ENCODE measurements at regions not wholly inside any gene's neighbourhood (a gene's known extent, or its start where the extent isn't known, plus 50 kb on each side); places are given as distances from the start of the nearest gene placed in this dataset.

DNA sequence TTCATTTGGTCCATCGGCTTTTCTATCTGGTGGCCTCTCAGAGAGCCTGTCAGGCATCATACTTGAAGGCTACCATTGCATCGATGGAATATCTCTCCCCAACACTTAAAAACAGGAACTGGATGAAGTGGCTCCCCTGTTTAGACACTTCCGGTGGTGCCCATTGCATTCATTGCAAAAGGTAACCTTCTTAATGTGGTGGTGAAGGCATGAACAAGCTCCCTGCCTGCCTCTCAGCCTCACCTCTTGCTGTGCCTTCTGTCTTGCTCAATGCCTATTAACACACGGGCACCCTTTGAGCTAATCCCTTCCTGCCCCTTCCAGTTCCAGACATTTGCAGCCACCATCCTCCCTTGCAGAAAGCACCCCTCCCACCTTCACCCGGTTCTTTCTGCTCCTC is 233.1 kb upstream of the MSX2 start:
- TF ChIP-seq POLR2A (IDR thresholded peaks at IDR 0.05; ENCODE audit: low read depth, low read length) = no peak
- TF ChIP-seq TAF1 (IDR thresholded peaks at IDR 0.05; ENCODE audit: borderline replicate concordance, low read depth, low read length) = no peak

Measured in GM12892 (cell line).